Transverse colon (tissue), 4 donors: ENCODE measurements at regions not wholly inside any gene's neighbourhood (a gene's known extent, or its start where the extent isn't known, plus 50 kb on each side); places are given as distances from the start of the nearest gene placed in this dataset.

Experiments
- DNase-seq: peaks from one replicate; pipeline ENCODE4 v3.0.0-alpha.2; 2019
- H3K27ac ChIP-seq, 4 donors: fragments of 200-600 bp; sonication (generic); 2 replicates each; pipeline ENCODE4 v1.5.1; 2016 to 2018; ENCODE audit warnings: inconsistent platforms in 4 of 4
- H3K27me3 ChIP-seq: fragments of 200-600 bp; sonication (generic); 2 replicates; pipeline ENCODE4 v1.5.1; 2017; ENCODE audit warnings: inconsistent platforms
- H3K36me3 ChIP-seq, 4 donors: fragments of 200-600 bp; sonication (generic); 2 replicates each; pipeline ENCODE4 v1.5.1; 2017 to 2019; ENCODE audit warnings: inconsistent platforms in 4 of 4
- H3K4me1 ChIP-seq, 4 donors: fragments of 200-600 bp; sonication (generic); 2 replicates each; pipeline ENCODE4 v1.5.1; 2017 to 2020; ENCODE audit warnings: inconsistent platforms in 4 of 4
- H3K4me3 ChIP-seq, 4 donors: fragments of 200-600 bp; sonication (generic); 1 replicate in 1 of 4; 2 replicates in 3 of 4; pipeline versions ENCODE4 v1.5.1 to v1.6.1; 2017 to 2019; ENCODE audit warnings: inconsistent platforms in 4 of 4
- H3K9me3 ChIP-seq, 2 donors: fragments of 200-600 bp; sonication (generic); 2 replicates each; pipeline ENCODE4 v1.5.1; 2017 to 2019; ENCODE audit warnings: inconsistent platforms in 2 of 2
- CTCF ChIP-seq, 5 experiments: fragments of 200-600 bp in 3 of 5; fragments of 450-650 bp in 2 of 5; sonication (generic) in 3 of 5; IDR thresholded peaks; 1 replicate in 2 of 5; 2 replicates in 3 of 5; pipeline ENCODE4 v1.5.1; 2016 to 2017; ENCODE audit warnings: antibody characterized with exemption in 5 of 5, inconsistent platforms in 3 of 5, mild to moderate bottlenecking in 2 of 5, moderate library complexity in 1 of 5
- EP300 ChIP-seq: sonication (generic); formaldehyde crosslinking; IDR thresholded peaks from one replicate; pipeline ENCODE4 v1.6.1; 2017; ENCODE audit warnings: antibody characterized with exemption, low read depth
- POLR2A ChIP-seq: fragments of 450-650 bp; IDR thresholded peaks from one replicate; pipeline ENCODE4 v1.6.1; 2016; ENCODE audit warnings: antibody characterized with exemption, mild to moderate bottlenecking, moderate library complexity
- POLR2AphosphoS5 ChIP-seq, 3 donors: sonication (generic); formaldehyde crosslinking; IDR thresholded peaks; one replicate each; pipeline ENCODE4 v1.6.1; 2016; ENCODE audit warnings: antibody characterized with exemption in 3 of 3
- WGBS, 2 donors: methylation state at CpG; one replicate each; pipeline ENCODE4 v1.1.5; 2018; ENCODE audit warnings: low coverage in 1 of 2; 5-methylcytosine and 5-hydroxymethylcytosine counted together
- in situ Hi-C, 4 donors: fragments of 200-750 bp; cut with MboI; loops; one replicate each; pipeline versions ENCODE4 v1.15.0 to v1.15.1; 2017; ENCODE audit warnings: low sequenced_read_pairs in 3 of 4, low pct_ligation_motif_present in 1 of 4, low pct_unique_long_range_greater_than_20kb in 1 of 4
- intact Hi-C: fragments of 100-400 bp; cut with DNase I; formaldehyde crosslinking; loops from one replicate; pipeline ENCODE4 v1.15.1; 2023; ENCODE audit warnings: low total_unique reads

GRCh38 chr16:55016515-55016914 lies 85.8 kb downstream of the IRX5 start:
- H3K36me3 ChIP-seq, result no peaks in the 10 kb centered on the region
- intact Hi-C loops, result no loop called here
- WGBS, 2 donors, result 86% methylated on average over 9 of the region's 9 CpGs; no CpG with 5 or more reads in 1 of the 2 donors
- H3K4me3 ChIP-seq, result no peak overlapping the region
- H3K27ac ChIP-seq, result no peak overlapping the region
- TF ChIP-seq POLR2AphosphoS5 (IDR thresholded peaks at IDR 0.05) (no peak), EP300 (no peak), CTCF (IDR thresholded peaks at IDR 0.05) (no peak), POLR2A (no peak)
- DNase-seq, result no peak
- peaks cover 5% of the 10 kb centered on the region for H3K27me3 ChIP-seq
- peaks cover 0 to 4% of the 10 kb centered on the region in 2 donors for H3K9me3 ChIP-seq
- in situ Hi-C loops, result no loop called here
- H3K4me1 ChIP-seq, result no peaks in the 10 kb centered on the region

- Histone ChIP-seq H3K4me3 (no peak overlapping the region), H3K9me3 (peaks cover 0 to 4% of the 10 kb centered on the region in 2 donors), H3K27ac (no peak overlapping the region), H3K36me3 (no peaks in the 10 kb centered on the region), H3K4me1 (no peaks in the 10 kb centered on the region), H3K27me3 (peaks cover 5% of the 10 kb centered on the region)
- in situ Hi-C loops (no loop called here), intact Hi-C loops (no loop called here)
- no peak for DNase-seq
- TF ChIP-seq POLR2AphosphoS5 (IDR thresholded peaks at IDR 0.05) (no peak), CTCF (IDR thresholded peaks at IDR 0.05) (no peak), POLR2A (no peak), EP300 (no peak)
- WGBS, 2 donors, result 34 to 47% methylated on average over 5 to 6 of the region's 6 CpGs
These were observed 86.7 kb downstream of the IRX5 start for GRCh38 chr16:55017321-55017720.

- H3K9me3 ChIP-seq, result peaks cover 0 to 4% of the 10 kb centered on the region in 2 donors
- TF ChIP-seq POLR2AphosphoS5 (IDR thresholded peaks at IDR 0.05) (no peak), CTCF (IDR thresholded peaks at IDR 0.05) (no peak), EP300 (no peak), POLR2A (no peak)
- 94% methylated on average over 24 of the region's 24 CpGs; no CpG with 5 or more reads in 1 of the 2 donors for WGBS, 2 donors
- intact Hi-C loops, result no loop called here
- no peak overlapping the region for H3K4me3 ChIP-seq
- no peaks in the 10 kb centered on the region for H3K36me3 ChIP-seq
- H3K4me1 ChIP-seq, result no peaks in the 10 kb centered on the region
- in situ Hi-C loops, result no loop called here
- H3K27me3 ChIP-seq, result peaks cover 5% of the 10 kb centered on the region
- no peak overlapping the region for H3K27ac ChIP-seq
- no peak for DNase-seq
These were observed 88.2 kb downstream of the IRX5 start for GRCh38 chr16:55018881-55019280.

- no peak overlapping the region for H3K27ac ChIP-seq
- H3K4me1 ChIP-seq, result no peaks in the 10 kb centered on the region
- in situ Hi-C loops, result no loop called here
- no peak overlapping the region for H3K4me3 ChIP-seq
- H3K9me3 ChIP-seq, result peaks cover 0 to 4% of the 10 kb centered on the region in 2 donors
- intact Hi-C loops, result no loop called here
- no peak for TF ChIP-seq POLR2AphosphoS5 (IDR thresholded peaks at IDR 0.05)
- no peak for TF ChIP-seq EP300
- no peak for TF ChIP-seq CTCF (IDR thresholded peaks at IDR 0.05)
- TF ChIP-seq POLR2A, result no peak
- no peaks in the 10 kb centered on the region for H3K36me3 ChIP-seq
- 93 to 100% methylated on average over 5 to 9 of the region's 9 CpGs for WGBS, 2 donors
- peaks cover 8% of the 10 kb centered on the region for H3K27me3 ChIP-seq
- no peak for DNase-seq
These were observed 88.9 kb downstream of the IRX5 start for GRCh38 chr16:55019419-55020131.
